ENCODE measurements at regions not wholly inside any gene's neighbourhood (a gene's known extent, or its start where the extent isn't known, plus 50 kb on each side); places are given as distances from the start of the nearest gene placed in this dataset.

DNA sequence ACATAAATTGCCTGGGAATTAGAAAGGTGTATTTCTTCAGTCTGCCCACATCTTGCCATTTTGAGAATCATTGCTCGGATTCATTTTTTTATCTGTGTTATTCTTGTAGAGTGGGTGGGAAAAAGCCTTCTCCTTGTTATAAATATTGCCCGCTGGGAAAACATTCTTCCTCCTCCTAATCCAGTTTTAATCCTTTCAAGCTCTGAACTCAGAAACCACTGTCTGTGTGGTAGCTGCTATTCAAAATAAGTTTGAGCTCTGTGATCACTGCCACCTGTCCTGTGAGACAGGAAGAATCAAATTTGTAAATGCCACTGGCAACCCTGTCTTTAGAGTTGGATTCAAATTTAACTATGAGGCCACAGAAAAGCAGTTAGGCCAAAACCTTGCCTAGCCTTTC lies 1875.2 kb upstream of the PIK3C3 start:
- no peaks in the 10 kb centered on the region for H3K36me3 ChIP-seq
- no peaks in the 10 kb centered on the region for H3K4me1 ChIP-seq
- H3K4me3 ChIP-seq, result no peak overlapping the region
- intact Hi-C loops (cut with DNase I; ENCODE audit: low total_unique reads), result no loop called here
- no peaks in the 10 kb centered on the region for H3K9me3 ChIP-seq
- DNase-seq (ENCODE audit: low spot score in 2 of 2), result no peak
- no peak overlapping the region for H3K27ac ChIP-seq
- TF ChIP-seq, protein P1, sequence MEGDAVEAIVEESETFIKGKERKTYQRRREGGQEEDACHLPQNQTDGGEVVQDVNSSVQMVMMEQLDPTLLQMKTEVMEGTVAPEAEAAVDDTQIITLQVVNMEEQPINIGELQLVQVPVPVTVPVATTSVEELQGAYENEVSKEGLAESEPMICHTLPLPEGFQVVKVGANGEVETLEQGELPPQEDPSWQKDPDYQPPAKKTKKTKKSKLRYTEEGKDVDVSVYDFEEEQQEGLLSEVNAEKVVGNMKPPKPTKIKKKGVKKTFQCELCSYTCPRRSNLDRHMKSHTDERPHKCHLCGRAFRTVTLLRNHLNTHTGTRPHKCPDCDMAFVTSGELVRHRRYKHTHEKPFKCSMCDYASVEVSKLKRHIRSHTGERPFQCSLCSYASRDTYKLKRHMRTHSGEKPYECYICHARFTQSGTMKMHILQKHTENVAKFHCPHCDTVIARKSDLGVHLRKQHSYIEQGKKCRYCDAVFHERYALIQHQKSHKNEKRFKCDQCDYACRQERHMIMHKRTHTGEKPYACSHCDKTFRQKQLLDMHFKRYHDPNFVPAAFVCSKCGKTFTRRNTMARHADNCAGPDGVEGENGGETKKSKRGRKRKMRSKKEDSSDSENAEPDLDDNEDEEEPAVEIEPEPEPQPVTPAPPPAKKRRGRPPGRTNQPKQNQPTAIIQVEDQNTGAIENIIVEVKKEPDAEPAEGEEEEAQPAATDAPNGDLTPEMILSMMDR (IDR thresholded peaks at IDR 0.05), result no peak
- TF ChIP-seq POLR2A (IDR thresholded peaks at IDR 0.05), result no peak
- TF ChIP-seq POLR2AphosphoS5 (IDR thresholded peaks at IDR 0.05), result no peak
- H3K27me3 ChIP-seq, result no peaks in the 10 kb centered on the region

GRCh38 chr18:40075616-40076015 lies 1879.4 kb upstream of the PIK3C3 start:
- TF ChIP-seq, protein P1 (IDR thresholded peaks at IDR 0.05), result no peak
- TF ChIP-seq POLR2A (IDR thresholded peaks at IDR 0.05) (no peak), POLR2AphosphoS5 (IDR thresholded peaks at IDR 0.05) (no peak)
- H3K27ac ChIP-seq, result no peak overlapping the region
- DNase-seq (ENCODE audit: low spot score in 2 of 2), result no peak
- intact Hi-C loops (cut with DNase I; ENCODE audit: low total_unique reads), result no loop called here
- no peaks in the 10 kb centered on the region for H3K9me3 ChIP-seq
- no peaks in the 10 kb centered on the region for H3K36me3 ChIP-seq
- no peak overlapping the region for H3K4me3 ChIP-seq
- no peaks in the 10 kb centered on the region for H3K27me3 ChIP-seq
- H3K4me1 ChIP-seq, result no peaks in the 10 kb centered on the region

GRCh38 chr18:40072761-40073160 lies 1882.3 kb upstream of the PIK3C3 start:
- no peak for DNase-seq (ENCODE audit: low spot score in 2 of 2)
- H3K27ac ChIP-seq, result no peak overlapping the region
- H3K9me3 ChIP-seq, result no peaks in the 10 kb centered on the region
- TF ChIP-seq POLR2AphosphoS5 (IDR thresholded peaks at IDR 0.05) (no peak), POLR2A (IDR thresholded peaks at IDR 0.05) (no peak)
- TF ChIP-seq, protein P1 (IDR thresholded peaks at IDR 0.05), result no peak
- no peaks in the 10 kb centered on the region for H3K36me3 ChIP-seq
- intact Hi-C loops (cut with DNase I; ENCODE audit: low total_unique reads), result no loop called here
- no peak overlapping the region for H3K4me3 ChIP-seq
- no peaks in the 10 kb centered on the region for H3K27me3 ChIP-seq
- H3K4me1 ChIP-seq, result no peaks in the 10 kb centered on the region

DNA sequence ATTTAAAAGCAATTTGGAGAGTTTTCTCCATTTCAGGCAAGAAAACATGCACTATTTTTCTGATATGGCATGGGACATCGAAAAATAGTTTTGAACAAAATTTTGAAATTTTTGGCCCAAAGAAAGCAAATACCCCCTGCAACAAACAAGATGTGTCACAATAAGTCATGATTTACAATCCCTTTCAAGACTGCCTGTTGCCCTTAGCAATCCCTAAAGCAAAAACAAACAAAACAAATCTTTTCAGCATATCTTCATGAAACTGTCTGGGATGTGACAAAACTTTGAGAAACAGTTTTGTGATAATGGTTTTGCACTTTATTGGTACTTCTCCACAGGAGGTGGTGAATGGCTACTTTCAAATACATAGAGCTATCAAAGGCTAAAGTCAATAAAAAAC lies 1888.7 kb upstream of the PIK3C3 start:
- H3K9me3 ChIP-seq, result no peaks in the 10 kb centered on the region
- intact Hi-C loops (cut with DNase I; ENCODE audit: low total_unique reads), result no loop called here
- no peaks in the 10 kb centered on the region for H3K4me1 ChIP-seq
- H3K36me3 ChIP-seq, result no peaks in the 10 kb centered on the region
- H3K4me3 ChIP-seq, result no peak overlapping the region
- no peak for DNase-seq (ENCODE audit: low spot score in 2 of 2)
- no peak for TF ChIP-seq POLR2AphosphoS5 (IDR thresholded peaks at IDR 0.05)
- TF ChIP-seq, protein P1 (IDR thresholded peaks at IDR 0.05), result no peak
- no peak for TF ChIP-seq POLR2A (IDR thresholded peaks at IDR 0.05)
- H3K27ac ChIP-seq, result no peak overlapping the region
- H3K27me3 ChIP-seq, result no peaks in the 10 kb centered on the region

GRCh38 chr18:40063488-40063887 lies 1891.5 kb upstream of the PIK3C3 start:
- no peaks in the 10 kb centered on the region for H3K27me3 ChIP-seq
- H3K4me3 ChIP-seq, result no peak overlapping the region
- intact Hi-C loops (cut with DNase I; ENCODE audit: low total_unique reads), result no loop called here
- TF ChIP-seq POLR2AphosphoS5 (IDR thresholded peaks at IDR 0.05) (no peak), POLR2A (IDR thresholded peaks at IDR 0.05) (no peak)
- TF ChIP-seq, protein P1 (IDR thresholded peaks at IDR 0.05), result no peak
- no peaks in the 10 kb centered on the region for H3K9me3 ChIP-seq
- DNase-seq (ENCODE audit: low spot score in 2 of 2), result no peak
- no peak overlapping the region for H3K27ac ChIP-seq
- no peaks in the 10 kb centered on the region for H3K4me1 ChIP-seq
- no peaks in the 10 kb centered on the region for H3K36me3 ChIP-seq
